Stomach (tissue), 4 donors: ENCODE measurements at regions not wholly inside any gene's neighbourhood (a gene's known extent, or its start where the extent isn't known, plus 50 kb on each side); places are given as distances from the start of the nearest gene placed in this dataset.

Experiments used
- CTCF ChIP-seq, 7 experiments: fragments of 450-650 bp in 4 of 7; fragments of 200-600 bp in 3 of 7; sonication (generic) in 3 of 7; IDR thresholded peaks; one replicate each; pipeline ENCODE4 v1.5.1; 2016 to 2019; ENCODE audit warnings: antibody characterized with exemption in 7 of 7, control low read depth in 2 of 7, mild to moderate bottlenecking in 1 of 7
- EP300 ChIP-seq: sonication (generic); formaldehyde crosslinking; IDR thresholded peaks from one replicate; pipeline ENCODE4 v1.6.1; 2017; ENCODE audit warnings: antibody characterized with exemption
- POLR2A ChIP-seq, 4 donors: fragments of 450-650 bp; IDR thresholded peaks; one replicate each; pipeline ENCODE4 v1.6.1; 2016; ENCODE audit warnings: antibody characterized with exemption in 4 of 4, control low read depth in 2 of 4, mild to moderate bottlenecking in 1 of 4, moderate library complexity in 1 of 4
- POLR2AphosphoS5 ChIP-seq, 3 donors: sonication (generic); formaldehyde crosslinking; IDR thresholded peaks; one replicate each; pipeline ENCODE4 v1.6.1; 2016; ENCODE audit warnings: antibody characterized with exemption in 3 of 3

- no peak for TF ChIP-seq CTCF (IDR thresholded peaks at IDR 0.05)
- no peak for TF ChIP-seq EP300
- TF ChIP-seq POLR2A (IDR thresholded peaks at IDR 0.05), result no peak
- no peak for TF ChIP-seq POLR2AphosphoS5 (IDR thresholded peaks at IDR 0.05)
These were observed 388.4 kb upstream of the PTGER4 start for GRCh38 chr5:40291338-40291737.
